ENCODE measurements at regions not wholly inside any gene's neighbourhood (a gene's known extent, or its start where the extent isn't known, plus 50 kb on each side); places are given as distances from the start of the nearest gene placed in this dataset.

DNA sequence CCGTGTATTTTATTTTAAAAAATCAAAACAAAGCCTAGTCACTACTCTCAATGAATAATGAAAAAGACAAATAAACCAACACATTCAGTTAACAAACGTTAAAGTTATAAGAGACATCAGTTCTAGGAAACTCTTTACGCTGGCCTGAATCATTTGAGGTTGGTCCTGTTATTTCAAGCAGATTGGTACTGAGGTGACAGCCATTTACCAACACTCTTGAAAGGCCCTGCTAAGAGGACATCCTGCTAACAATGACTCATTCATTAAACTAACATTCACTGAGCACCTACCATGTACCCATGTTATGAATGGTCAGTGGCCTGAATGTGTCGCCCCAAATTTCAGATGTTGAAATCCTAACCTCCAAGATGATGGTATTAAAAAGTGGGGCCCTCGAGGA lies 57.1 kb upstream of the ADGRG2 start:
- DNase-seq (no peak), ATAC-seq (no peak)
- H3K9me3 ChIP-seq: no peaks in the 10 kb centered on the region
- H3K4me3 ChIP-seq: no peak overlapping the region
- TF ChIP-seq, protein P1, sequence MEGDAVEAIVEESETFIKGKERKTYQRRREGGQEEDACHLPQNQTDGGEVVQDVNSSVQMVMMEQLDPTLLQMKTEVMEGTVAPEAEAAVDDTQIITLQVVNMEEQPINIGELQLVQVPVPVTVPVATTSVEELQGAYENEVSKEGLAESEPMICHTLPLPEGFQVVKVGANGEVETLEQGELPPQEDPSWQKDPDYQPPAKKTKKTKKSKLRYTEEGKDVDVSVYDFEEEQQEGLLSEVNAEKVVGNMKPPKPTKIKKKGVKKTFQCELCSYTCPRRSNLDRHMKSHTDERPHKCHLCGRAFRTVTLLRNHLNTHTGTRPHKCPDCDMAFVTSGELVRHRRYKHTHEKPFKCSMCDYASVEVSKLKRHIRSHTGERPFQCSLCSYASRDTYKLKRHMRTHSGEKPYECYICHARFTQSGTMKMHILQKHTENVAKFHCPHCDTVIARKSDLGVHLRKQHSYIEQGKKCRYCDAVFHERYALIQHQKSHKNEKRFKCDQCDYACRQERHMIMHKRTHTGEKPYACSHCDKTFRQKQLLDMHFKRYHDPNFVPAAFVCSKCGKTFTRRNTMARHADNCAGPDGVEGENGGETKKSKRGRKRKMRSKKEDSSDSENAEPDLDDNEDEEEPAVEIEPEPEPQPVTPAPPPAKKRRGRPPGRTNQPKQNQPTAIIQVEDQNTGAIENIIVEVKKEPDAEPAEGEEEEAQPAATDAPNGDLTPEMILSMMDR (IDR thresholded peaks at IDR 0.05): no peak
- H3K27ac ChIP-seq: no peak overlapping the region
- H3K36me3 ChIP-seq: no peaks in the 10 kb centered on the region
- no peaks in the 10 kb centered on the region for H3K4me1 ChIP-seq
- intact Hi-C loops (cut with DNase I): no loop called here
- H3K27me3 ChIP-seq (ENCODE audit: low read depth): no peaks in the 10 kb centered on the region

GRCh38 chrX:19181345-19181744 lies 59.1 kb upstream of the ADGRG2 start:
- no peak for DNase-seq
- Histone ChIP-seq H3K9me3 (no peaks in the 10 kb centered on the region), H3K36me3 (no peaks in the 10 kb centered on the region), H3K4me1 (no peaks in the 10 kb centered on the region), H3K27me3 (ENCODE audit: low read depth) (no peaks in the 10 kb centered on the region), H3K27ac (no peak overlapping the region), H3K4me3 (no peak overlapping the region)
- intact Hi-C loops (cut with DNase I): no loop called here
- TF ChIP-seq, protein P1 (IDR thresholded peaks at IDR 0.05): no peak
- ATAC-seq: no peak

- intact Hi-C loops (cut with DNase I): no loop called here
- TF ChIP-seq, protein P1 (IDR thresholded peaks at IDR 0.05): no peak
- no peak overlapping the region for H3K27ac ChIP-seq
- H3K27me3 ChIP-seq (ENCODE audit: low read depth): no peaks in the 10 kb centered on the region
- DNase-seq (no peak), ATAC-seq (no peak)
- no peaks in the 10 kb centered on the region for H3K36me3 ChIP-seq
- no peaks in the 10 kb centered on the region for H3K9me3 ChIP-seq
- H3K4me3 ChIP-seq: no peak overlapping the region
- H3K4me1 ChIP-seq: no peaks in the 10 kb centered on the region
Measured at GRCh38 chrX:19182785-19183184, 60.5 kb upstream of the ADGRG2 start.

GRCh38 chrX:19183761-19184477 lies 61.7 kb upstream of the ADGRG2 start:
- Histone ChIP-seq H3K9me3 (no peaks in the 10 kb centered on the region), H3K27me3 (ENCODE audit: low read depth) (no peaks in the 10 kb centered on the region), H3K27ac (no peak overlapping the region), H3K4me3 (no peak overlapping the region), H3K36me3 (no peaks in the 10 kb centered on the region), H3K4me1 (no peaks in the 10 kb centered on the region)
- TF ChIP-seq, protein P1 (IDR thresholded peaks at IDR 0.05): no peak
- DNase-seq (no peak), ATAC-seq (no peak)
- intact Hi-C loops (cut with DNase I): no loop called here

DNA sequence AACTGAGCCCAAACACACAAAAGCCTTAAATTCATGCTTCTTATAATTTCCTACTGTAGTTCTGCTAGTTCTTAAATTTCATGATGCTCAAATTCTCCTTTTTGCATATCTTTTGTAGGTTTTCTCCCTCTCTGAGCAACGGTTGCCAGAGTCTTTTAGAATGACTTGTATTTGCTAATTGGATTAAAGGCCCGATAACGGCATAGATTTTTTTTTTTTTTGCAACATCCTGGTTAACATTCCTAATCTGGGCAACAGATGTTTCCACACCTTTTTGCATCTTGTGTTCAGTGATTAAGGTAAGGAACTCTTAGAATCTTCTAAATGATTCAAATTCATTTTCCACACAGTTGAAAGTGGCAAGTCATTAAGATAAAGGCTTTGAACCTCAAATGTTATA lies 66.3 kb upstream of the ADGRG2 start:
- TF ChIP-seq, protein P1 (IDR thresholded peaks at IDR 0.05): no peak
- H3K27ac ChIP-seq: no peak overlapping the region
- H3K36me3 ChIP-seq: no peaks in the 10 kb centered on the region
- H3K4me1 ChIP-seq: no peaks in the 10 kb centered on the region
- intact Hi-C loops (cut with DNase I): no loop called here
- no peak for ATAC-seq
- no peaks in the 10 kb centered on the region for H3K27me3 ChIP-seq (ENCODE audit: low read depth)
- DNase-seq: no peak
- no peak overlapping the region for H3K4me3 ChIP-seq
- no peaks in the 10 kb centered on the region for H3K9me3 ChIP-seq

Data from lower lobe of right lung (tissue), 2 donors.